Activated naive CD8-positive, alpha-beta T cell (primary cell): ENCODE measurements at regions not wholly inside any gene's neighbourhood (a gene's known extent, or its start where the extent isn't known, plus 50 kb on each side); places are given as distances from the start of the nearest gene placed in this dataset.

Experiments
- H3K27ac Mint-ChIP-seq: one replicate; pipeline ENCODE4 v1.8.0; 2021; ENCODE audit warnings: mixed read lengths
- H3K27me3 Mint-ChIP-seq: one replicate; pipeline ENCODE4 v1.8.0; 2021; ENCODE audit warnings: mixed read lengths
- H3K36me3 Mint-ChIP-seq: one replicate; pipeline ENCODE4 v1.8.0; 2021; ENCODE audit warnings: mixed read lengths
- H3K4me1 Mint-ChIP-seq: one replicate; pipeline ENCODE4 v1.8.0; 2021; ENCODE audit warnings: low read depth, mixed read lengths
- H3K4me3 Mint-ChIP-seq: one replicate; pipeline ENCODE4 v1.8.0; 2021; ENCODE audit warnings: mild to moderate bottlenecking, mixed read lengths
- H3K9me3 Mint-ChIP-seq: one replicate; pipeline ENCODE4 v1.8.0; 2021; ENCODE audit warnings: low read depth, mixed read lengths

- Mint-ChIP-seq H3K9me3 (no peaks in the 10 kb centered on the region), H3K27me3 (peaks cover 44% of the 10 kb centered on the region), H3K27ac (no peak overlapping the region), H3K4me3 (peak overlapping the region; percentile 81), H3K36me3 (no peaks in the 10 kb centered on the region), H3K4me1 (peaks cover 24% of the 10 kb centered on the region)
These were observed 98.4 kb upstream of the TENM3 start for GRCh38 chr4:182144626-182145333.

DNA sequence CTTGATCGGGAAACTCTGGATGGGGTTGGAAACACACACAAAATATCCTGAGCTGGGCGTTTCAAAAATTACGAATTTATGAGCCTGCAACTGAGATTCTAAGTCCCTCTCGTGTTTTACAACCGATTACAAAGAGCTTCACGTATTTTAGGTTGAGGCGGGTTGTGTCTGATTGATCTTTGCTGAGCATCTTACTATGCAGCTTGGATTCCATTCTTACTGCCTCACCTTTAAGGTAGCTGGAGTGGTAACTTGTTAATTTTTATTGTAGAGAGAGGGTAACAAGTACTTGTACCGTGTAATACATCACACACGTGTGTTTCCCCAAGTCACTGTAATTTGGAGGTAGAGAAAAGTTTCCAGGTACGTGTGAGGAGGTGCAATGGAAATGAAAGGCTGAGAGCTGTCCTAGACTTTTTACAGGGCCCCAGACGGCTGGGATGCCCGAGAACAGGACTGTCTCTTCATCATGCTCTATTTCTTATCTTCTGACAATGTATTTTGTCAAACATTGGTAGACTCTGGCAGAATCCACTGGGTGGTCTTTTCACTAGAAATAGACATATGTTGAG, 97.8 kb upstream of the TENM3 start:
- peaks cover 24% of the 10 kb centered on the region for H3K4me1 Mint-ChIP-seq
- peak overlapping the region; percentile 81 for H3K4me3 Mint-ChIP-seq
- H3K27me3 Mint-ChIP-seq: peaks cover 46% of the 10 kb centered on the region
- H3K27ac Mint-ChIP-seq: no peak overlapping the region
- H3K36me3 Mint-ChIP-seq: no peaks in the 10 kb centered on the region
- no peaks in the 10 kb centered on the region for H3K9me3 Mint-ChIP-seq

GRCh38 chr4:182147391-182147790, 95.8 kb upstream of the TENM3 start:
- no peak overlapping the region for H3K4me3 Mint-ChIP-seq
- H3K9me3 Mint-ChIP-seq: no peaks in the 10 kb centered on the region
- no peaks in the 10 kb centered on the region for H3K36me3 Mint-ChIP-seq
- no peak overlapping the region for H3K27ac Mint-ChIP-seq
- peaks cover 37% of the 10 kb centered on the region for H3K27me3 Mint-ChIP-seq
- H3K4me1 Mint-ChIP-seq: peaks cover 19% of the 10 kb centered on the region

- Mint-ChIP-seq H3K4me1 (no peaks in the 10 kb centered on the region), H3K27ac (no peak overlapping the region), H3K27me3 (peaks cover 20% of the 10 kb centered on the region), H3K4me3 (no peak overlapping the region), H3K36me3 (no peaks in the 10 kb centered on the region), H3K9me3 (no peaks in the 10 kb centered on the region)
These were observed 92.6 kb upstream of the TENM3 start for GRCh38 chr4:182150645-182151044.

GRCh38 chr4:182155806-182156205, 87.4 kb upstream of the TENM3 start:
- no peak overlapping the region for H3K27ac Mint-ChIP-seq
- no peaks in the 10 kb centered on the region for H3K4me1 Mint-ChIP-seq
- H3K27me3 Mint-ChIP-seq: peaks cover 10% of the 10 kb centered on the region
- no peaks in the 10 kb centered on the region for H3K36me3 Mint-ChIP-seq
- H3K9me3 Mint-ChIP-seq: no peaks in the 10 kb centered on the region
- H3K4me3 Mint-ChIP-seq: no peak overlapping the region

GRCh38 chr4:182163180-182163579, 80.0 kb upstream of the TENM3 start:
- Mint-ChIP-seq H3K9me3 (no peaks in the 10 kb centered on the region), H3K27ac (no peak overlapping the region), H3K4me3 (no peak overlapping the region), H3K36me3 (no peaks in the 10 kb centered on the region), H3K4me1 (no peaks in the 10 kb centered on the region), H3K27me3 (peaks cover 2% of the 10 kb centered on the region)

DNA sequence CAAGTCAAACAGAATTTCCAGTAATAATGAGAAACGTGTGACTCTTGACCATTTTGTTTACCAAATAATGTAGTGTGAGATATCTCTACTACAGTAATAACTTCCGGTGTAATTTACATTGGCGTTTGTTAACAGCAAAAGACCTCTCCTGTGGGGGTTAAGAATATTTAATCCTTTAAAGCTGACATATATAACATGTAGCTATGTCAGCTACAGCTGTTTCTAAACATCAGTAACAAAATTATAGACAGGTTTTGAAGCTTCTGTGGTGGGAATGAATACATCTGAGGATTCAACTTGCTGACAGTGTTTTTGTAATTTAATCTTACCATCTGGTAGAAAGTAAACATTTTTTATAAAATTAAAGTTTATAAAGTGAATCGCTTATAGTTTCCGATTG, 73.6 kb upstream of the TENM3 start:
- H3K27ac Mint-ChIP-seq: no peak overlapping the region
- H3K4me3 Mint-ChIP-seq: no peak overlapping the region
- H3K4me1 Mint-ChIP-seq: no peaks in the 10 kb centered on the region
- no peaks in the 10 kb centered on the region for H3K36me3 Mint-ChIP-seq
- H3K27me3 Mint-ChIP-seq: no peaks in the 10 kb centered on the region
- peaks cover 4% of the 10 kb centered on the region for H3K9me3 Mint-ChIP-seq

DNA sequence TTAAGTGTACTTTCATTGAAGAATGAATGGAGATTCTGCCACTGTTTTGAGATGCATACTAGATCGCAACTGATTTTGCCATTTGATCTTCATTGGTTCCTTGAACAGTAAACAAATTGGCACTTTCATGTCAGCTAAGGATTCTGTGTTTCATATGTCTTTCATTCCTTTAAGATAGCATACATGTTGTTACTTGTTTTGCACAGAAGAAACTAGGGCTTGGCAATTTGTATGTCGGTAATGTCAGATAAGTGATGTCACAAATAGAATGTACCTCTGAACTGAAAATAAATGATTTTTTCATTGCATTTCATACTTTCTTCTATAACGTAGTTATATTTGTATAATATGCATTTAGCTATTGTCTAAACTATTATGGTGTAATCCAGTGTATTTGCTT, 73.2 kb upstream of the TENM3 start:
- Mint-ChIP-seq H3K4me1 (no peaks in the 10 kb centered on the region), H3K27ac (no peak overlapping the region), H3K4me3 (no peak overlapping the region), H3K9me3 (peaks cover 4% of the 10 kb centered on the region), H3K27me3 (no peaks in the 10 kb centered on the region), H3K36me3 (no peaks in the 10 kb centered on the region)

DNA sequence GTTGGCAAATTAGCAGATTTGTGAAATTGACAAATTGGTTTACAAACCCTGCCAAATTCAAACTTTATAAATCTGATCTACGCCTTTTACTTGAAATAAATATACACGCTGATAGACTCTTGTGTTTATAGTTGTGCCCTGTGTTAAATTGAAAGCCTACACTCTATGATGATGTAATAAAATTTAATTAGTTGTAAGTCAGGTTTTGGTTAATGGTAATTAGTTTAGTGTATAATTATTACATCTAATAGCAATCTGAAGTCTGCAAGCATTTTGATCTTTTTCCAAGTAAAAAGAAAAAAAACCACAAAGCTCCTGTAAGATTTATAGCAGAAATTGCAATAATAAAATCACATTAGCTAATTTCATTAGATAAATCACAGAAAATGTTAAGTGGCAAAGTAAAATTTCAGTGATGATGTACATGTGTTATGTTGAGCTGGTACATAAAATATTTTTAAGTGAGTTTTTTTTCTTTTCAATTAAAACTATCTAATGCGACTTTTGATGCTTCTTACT, 72.7 kb upstream of the TENM3 start:
- Mint-ChIP-seq H3K27me3 (no peaks in the 10 kb centered on the region), H3K9me3 (peaks cover 4% of the 10 kb centered on the region), H3K4me3 (no peak overlapping the region), H3K36me3 (no peaks in the 10 kb centered on the region), H3K4me1 (no peaks in the 10 kb centered on the region), H3K27ac (no peak overlapping the region)

DNA sequence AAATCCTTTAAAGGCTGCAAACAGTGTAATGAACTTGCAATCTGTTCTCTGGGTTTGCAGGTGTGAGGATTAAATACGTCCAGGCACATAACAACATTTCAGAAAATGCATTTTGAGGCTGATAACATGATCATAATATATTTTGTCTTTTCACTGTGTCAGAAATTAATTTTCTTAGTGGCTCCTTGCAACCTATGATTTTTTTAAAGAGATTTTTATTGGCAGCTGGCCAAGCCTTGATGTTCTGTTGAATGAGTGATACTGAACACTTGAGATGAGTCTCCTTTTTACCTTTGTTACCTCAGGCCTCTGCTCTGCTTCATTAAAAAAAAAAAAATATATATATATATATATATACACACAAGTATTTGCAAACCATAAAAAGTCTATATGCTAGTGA, 68.2 kb upstream of the TENM3 start:
- Mint-ChIP-seq H3K27me3 (no peaks in the 10 kb centered on the region), H3K27ac (no peak overlapping the region), H3K9me3 (peaks cover 4% of the 10 kb centered on the region), H3K4me1 (no peaks in the 10 kb centered on the region), H3K4me3 (no peak overlapping the region), H3K36me3 (no peaks in the 10 kb centered on the region)

GRCh38 chr4:182175788-182176519, 67.2 kb upstream of the TENM3 start:
- Mint-ChIP-seq H3K36me3 (no peaks in the 10 kb centered on the region), H3K9me3 (peaks cover 4% of the 10 kb centered on the region), H3K27ac (no peak overlapping the region), H3K4me3 (no peak overlapping the region), H3K27me3 (no peaks in the 10 kb centered on the region), H3K4me1 (no peaks in the 10 kb centered on the region)

DNA sequence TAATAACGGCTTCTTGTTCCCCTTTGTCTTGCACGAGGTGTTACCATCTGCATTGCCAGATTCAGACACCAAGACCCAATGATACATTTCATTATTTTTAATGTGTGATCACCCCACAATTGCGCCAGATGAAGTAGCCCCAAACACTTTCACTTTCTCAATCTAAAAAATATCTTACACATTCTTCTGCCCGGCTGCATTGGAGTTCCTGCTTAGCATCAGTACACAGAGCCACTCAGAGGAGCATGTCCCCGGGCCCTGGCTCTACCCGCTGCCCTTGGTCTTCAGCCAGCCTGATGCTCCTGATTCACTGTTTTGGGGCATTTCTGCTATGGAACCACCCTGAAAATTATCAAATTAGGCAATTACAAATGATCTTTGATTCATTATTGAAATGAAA, 66.0 kb upstream of the TENM3 start:
- H3K9me3 Mint-ChIP-seq: peaks cover 4% of the 10 kb centered on the region
- H3K27me3 Mint-ChIP-seq: no peaks in the 10 kb centered on the region
- H3K27ac Mint-ChIP-seq: no peak overlapping the region
- no peaks in the 10 kb centered on the region for H3K36me3 Mint-ChIP-seq
- H3K4me1 Mint-ChIP-seq: no peaks in the 10 kb centered on the region
- H3K4me3 Mint-ChIP-seq: no peak overlapping the region

DNA sequence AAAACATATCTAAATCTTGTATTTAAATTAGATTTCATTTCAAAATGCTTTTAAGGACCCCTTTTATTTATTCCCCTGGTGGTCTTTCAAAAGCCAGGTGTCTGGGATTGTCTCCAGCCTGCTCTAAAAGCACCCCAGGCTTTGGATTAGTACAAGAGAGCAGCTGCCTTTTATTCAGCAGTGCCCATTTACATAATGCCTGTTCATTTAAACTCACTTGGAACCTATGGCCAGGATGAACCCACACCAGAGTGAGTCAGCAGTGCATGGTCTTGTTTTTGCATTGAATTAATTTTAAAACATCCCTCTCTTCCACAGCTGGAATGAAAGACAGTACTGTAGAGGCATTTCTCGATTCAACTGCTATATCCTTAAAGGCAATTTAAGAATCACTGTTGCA, 64.1 kb upstream of the TENM3 start:
- Mint-ChIP-seq H3K9me3 (no peaks in the 10 kb centered on the region), H3K4me1 (no peaks in the 10 kb centered on the region), H3K27ac (no peak overlapping the region), H3K36me3 (no peaks in the 10 kb centered on the region), H3K27me3 (no peaks in the 10 kb centered on the region), H3K4me3 (no peak overlapping the region)

DNA sequence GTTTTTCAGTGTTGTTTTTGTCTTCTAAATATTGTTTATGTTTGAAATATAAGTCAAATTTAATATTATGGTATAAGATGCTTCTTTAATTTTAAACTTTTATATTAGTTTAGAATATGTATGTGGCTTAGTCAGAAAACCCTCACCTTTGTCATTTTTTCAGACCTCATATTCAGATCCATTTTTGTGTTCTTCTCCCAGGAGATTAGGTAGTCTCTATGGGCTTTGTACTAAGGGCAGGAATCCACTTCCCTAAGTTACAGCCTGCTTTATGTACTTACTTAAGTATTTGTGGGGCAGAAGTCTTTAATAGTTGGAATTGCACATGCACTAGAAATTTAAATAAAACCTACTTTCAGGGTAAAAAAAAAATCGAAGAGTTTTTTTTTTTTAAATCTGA, 63.5 kb upstream of the TENM3 start:
- no peak overlapping the region for H3K4me3 Mint-ChIP-seq

DNA sequence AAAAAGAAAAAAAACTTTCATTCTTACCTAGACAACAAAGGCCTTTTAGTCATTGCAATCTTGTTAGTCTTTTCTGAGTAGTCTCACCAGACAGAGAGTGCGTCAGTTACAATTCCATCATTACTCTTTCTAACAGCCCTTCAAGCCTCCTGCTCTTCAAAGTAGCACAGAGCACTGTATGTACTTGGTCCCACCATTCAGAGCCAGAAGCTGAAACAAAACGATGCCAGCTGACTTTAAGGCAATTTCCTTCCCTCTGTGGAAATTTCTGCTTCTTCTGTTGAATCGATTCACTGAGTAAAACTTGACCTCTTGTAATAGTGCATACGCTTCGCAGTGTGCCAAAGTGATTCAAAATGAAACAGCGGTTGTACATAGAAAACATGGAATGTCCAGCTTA, 57.7 kb upstream of the TENM3 start:
- no peaks in the 10 kb centered on the region for H3K36me3 Mint-ChIP-seq
- no peaks in the 10 kb centered on the region for H3K4me1 Mint-ChIP-seq
- H3K4me3 Mint-ChIP-seq: no peak overlapping the region
- H3K27ac Mint-ChIP-seq: no peak overlapping the region
- H3K27me3 Mint-ChIP-seq: peaks cover 2% of the 10 kb centered on the region
- H3K9me3 Mint-ChIP-seq: no peaks in the 10 kb centered on the region

More for the DNA sequence above, 63.5 kb upstream of the TENM3 start:
- H3K27me3 Mint-ChIP-seq: no peaks in the 10 kb centered on the region
- no peaks in the 10 kb centered on the region for H3K4me1 Mint-ChIP-seq
- no peaks in the 10 kb centered on the region for H3K36me3 Mint-ChIP-seq
- no peaks in the 10 kb centered on the region for H3K9me3 Mint-ChIP-seq
- H3K27ac Mint-ChIP-seq: no peak overlapping the region
